Activated CD4-positive, alpha-beta T cell treated with anti-CD3 and anti-CD28 coated beads, Interleukin-2, amount 10 ng/mL, durations not matched to agents 24 days and 14 days (primary cell): ENCODE measurements at regions not wholly inside any gene's neighbourhood (a gene's known extent, or its start where the extent isn't known, plus 50 kb on each side); places are given as distances from the start of the nearest gene placed in this dataset.

Source experiments
- DNase-seq: peaks from one replicate; pipeline ENCODE4 v3.0.0; 2022
- H3K27ac Mint-ChIP-seq: one replicate; pipeline ENCODE4 v1.8.0; 2022; ENCODE audit warnings: mild to moderate bottlenecking, mixed read lengths
- H3K27me3 Mint-ChIP-seq: one replicate; pipeline ENCODE4 v1.8.0; 2022; ENCODE audit warnings: mixed read lengths
- H3K36me3 Mint-ChIP-seq: one replicate; pipeline ENCODE4 v1.8.0; 2022; ENCODE audit warnings: low read depth, mild to moderate bottlenecking, mixed read lengths
- H3K4me1 Mint-ChIP-seq: one replicate; pipeline ENCODE4 v1.8.0; 2021; ENCODE audit warnings: mixed read lengths
- H3K4me3 Mint-ChIP-seq: one replicate; pipeline ENCODE4 v1.8.0; 2022; ENCODE audit warnings: mild to moderate bottlenecking, moderate library complexity, mixed read lengths
- H3K9me3 Mint-ChIP-seq: one replicate; pipeline ENCODE4 v1.8.0; 2021; ENCODE audit warnings: mixed read lengths
- intact Hi-C: fragments of 100-400 bp; cut with micrococcal nuclease; formaldehyde crosslinking; loops from one replicate; pipeline ENCODE4 v1.15.1; 2023

DNA sequence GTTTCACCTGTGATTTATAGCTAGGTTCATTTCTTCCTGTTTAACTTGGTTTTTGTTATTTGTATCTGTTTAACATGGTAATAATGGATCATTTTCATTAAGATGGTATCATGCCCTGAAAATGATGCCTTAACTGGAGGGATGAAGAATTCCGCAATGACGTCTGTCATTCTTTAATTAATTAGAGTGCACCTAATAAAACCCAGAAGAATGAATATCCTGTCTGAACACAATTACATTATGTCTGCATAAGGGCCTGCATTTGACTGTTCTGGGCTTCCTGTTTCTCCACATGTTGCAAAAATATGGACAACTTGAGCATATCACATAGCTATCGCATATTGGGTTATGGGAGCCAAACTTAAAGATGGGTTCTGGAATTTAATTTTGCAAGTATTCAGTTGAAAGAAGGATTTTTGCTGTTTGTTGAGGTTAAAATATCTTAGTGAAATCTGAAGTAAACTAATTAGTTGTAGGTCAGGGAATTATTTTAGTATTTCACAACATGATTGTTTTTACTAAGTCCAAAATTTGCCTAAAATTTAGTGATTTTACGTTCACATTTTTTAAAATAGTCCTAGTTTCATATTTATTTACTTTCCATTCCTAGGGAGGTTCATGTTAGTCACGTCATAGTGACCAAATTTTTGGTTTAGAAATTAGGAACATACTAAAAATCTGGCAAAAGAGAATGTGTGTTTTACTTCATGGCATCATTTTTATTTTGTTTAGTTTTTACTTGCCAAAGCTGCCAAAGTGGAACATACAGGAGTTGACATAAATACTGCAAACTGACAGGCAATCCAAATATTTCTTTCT lies 321.0 kb upstream of the TGFBR2 start:
- Mint-ChIP-seq H3K27me3 (no peaks in the 10 kb centered on the region), H3K4me3 (no peak overlapping the region), H3K27ac (no peak overlapping the region), H3K9me3 (peaks cover 10% of the 10 kb centered on the region), H3K4me1 (peaks cover 26% of the 10 kb centered on the region), H3K36me3 (peaks cover 2% of the 10 kb centered on the region)
- no peak for DNase-seq
- intact Hi-C loops: no loop called here

DNA sequence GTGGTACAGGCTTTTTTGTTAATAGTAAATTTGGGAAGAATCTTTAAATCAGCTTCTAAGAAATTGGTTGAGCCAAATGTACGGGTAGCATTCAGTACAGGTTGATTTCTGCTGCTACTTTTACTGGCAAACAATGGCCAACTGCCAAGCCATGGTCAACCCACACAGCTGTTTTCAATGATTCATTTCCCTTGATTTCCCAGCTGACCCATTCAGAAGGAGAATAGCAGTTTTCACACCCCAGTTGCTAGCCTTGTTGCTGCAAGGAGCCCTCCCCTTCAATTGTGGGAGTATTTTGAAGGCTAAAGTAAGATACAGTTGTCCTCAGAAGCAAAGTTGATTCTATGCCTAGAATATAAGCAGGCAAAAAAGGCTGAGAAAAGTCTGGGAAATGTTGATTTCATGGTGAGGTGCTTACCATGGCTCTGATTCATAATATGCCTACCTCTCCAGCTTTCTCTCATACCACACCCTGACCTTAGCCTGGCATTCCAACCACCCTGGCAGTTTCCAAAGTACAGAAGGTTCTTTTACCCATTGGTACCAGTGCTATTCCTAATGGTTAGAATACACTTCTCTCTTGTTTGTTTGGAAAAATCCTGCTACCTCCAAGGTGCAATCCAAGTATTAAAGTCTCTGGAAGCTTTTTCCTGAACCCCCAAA lies 320.3 kb upstream of the TGFBR2 start:
- no peak overlapping the region for H3K4me3 Mint-ChIP-seq
- peaks cover 2% of the 10 kb centered on the region for H3K36me3 Mint-ChIP-seq
- no peaks in the 10 kb centered on the region for H3K27me3 Mint-ChIP-seq
- peaks cover 8% of the 10 kb centered on the region for H3K9me3 Mint-ChIP-seq
- no peak overlapping the region for H3K27ac Mint-ChIP-seq
- H3K4me1 Mint-ChIP-seq: peaks cover 26% of the 10 kb centered on the region
- intact Hi-C loops: no loop called here
- no peak for DNase-seq

DNA sequence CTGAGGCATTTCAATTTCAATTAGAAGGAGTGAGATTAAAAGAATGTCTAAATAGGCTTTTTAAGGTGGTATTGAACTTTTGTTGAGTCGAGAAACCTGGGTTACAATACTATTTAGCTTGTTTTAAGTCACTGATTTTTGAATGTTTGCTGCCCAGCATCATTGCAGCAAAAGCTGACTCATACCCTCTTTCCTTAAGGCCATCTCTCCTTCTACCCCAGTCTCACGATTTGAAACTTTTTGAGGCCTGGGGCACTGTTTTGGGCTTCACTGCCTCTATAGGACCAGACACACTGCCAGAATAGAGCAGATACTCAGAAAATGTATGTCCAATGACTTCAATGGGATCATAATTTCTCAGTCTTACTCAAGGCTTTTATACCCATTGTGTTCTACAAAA lies 319.6 kb upstream of the TGFBR2 start:
- H3K9me3 Mint-ChIP-seq: peaks cover 3% of the 10 kb centered on the region
- intact Hi-C loops: no loop called here
- peaks cover 26% of the 10 kb centered on the region for H3K4me1 Mint-ChIP-seq
- no peak overlapping the region for H3K27ac Mint-ChIP-seq
- no peak for DNase-seq
- H3K27me3 Mint-ChIP-seq: no peaks in the 10 kb centered on the region
- H3K36me3 Mint-ChIP-seq: peaks cover 2% of the 10 kb centered on the region
- H3K4me3 Mint-ChIP-seq: no peak overlapping the region

DNA sequence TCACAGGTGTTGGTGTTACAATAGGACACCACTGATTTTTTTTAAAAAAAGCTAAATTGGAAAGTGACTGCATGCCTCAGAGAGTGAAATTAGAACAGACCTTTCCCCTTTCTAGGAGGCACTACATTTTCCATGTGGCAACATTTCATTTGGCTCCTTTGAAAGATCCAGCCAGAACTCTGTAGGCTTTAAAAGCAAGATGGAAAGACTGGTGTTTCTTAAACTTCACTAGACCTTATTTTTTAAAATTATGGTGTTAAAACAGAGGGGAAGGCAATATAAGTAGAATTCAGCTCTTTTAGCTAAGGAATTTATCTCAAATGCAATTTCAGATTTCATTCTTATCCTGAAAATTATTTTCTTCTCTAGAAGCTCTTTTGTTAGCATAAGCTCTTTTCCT lies 317.6 kb upstream of the TGFBR2 start:
- Mint-ChIP-seq H3K9me3 (peaks cover 3% of the 10 kb centered on the region), H3K36me3 (peaks cover 2% of the 10 kb centered on the region), H3K4me3 (no peak overlapping the region), H3K27ac (no peak overlapping the region), H3K27me3 (no peaks in the 10 kb centered on the region), H3K4me1 (peaks cover 32% of the 10 kb centered on the region)
- intact Hi-C loops: no loop called here
- DNase-seq: no peak

DNA sequence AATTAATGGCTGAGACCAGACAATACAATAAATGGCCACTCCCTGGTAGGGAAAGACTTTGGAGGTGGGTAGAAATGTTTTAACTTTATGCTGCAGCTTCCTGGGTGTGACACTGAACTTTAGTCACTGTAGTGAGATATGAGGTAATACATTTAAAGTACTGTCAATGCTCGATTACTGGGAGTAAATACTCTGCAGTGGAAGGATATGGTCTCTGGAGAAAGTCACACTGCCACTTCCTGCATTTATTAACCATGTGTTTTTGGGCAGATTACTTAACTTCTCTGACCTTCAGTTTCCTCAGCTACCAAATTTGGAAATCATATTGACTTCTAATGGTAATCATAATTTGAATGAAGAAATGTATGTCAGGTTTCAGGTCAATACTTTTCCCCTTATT lies 317.1 kb upstream of the TGFBR2 start:
- no peak overlapping the region for H3K27ac Mint-ChIP-seq
- H3K36me3 Mint-ChIP-seq: peaks cover 2% of the 10 kb centered on the region
- H3K4me1 Mint-ChIP-seq: peaks cover 32% of the 10 kb centered on the region
- H3K4me3 Mint-ChIP-seq: no peak overlapping the region
- intact Hi-C loops: no loop called here
- no peaks in the 10 kb centered on the region for H3K27me3 Mint-ChIP-seq
- DNase-seq: no peak
- peaks cover 3% of the 10 kb centered on the region for H3K9me3 Mint-ChIP-seq

DNA sequence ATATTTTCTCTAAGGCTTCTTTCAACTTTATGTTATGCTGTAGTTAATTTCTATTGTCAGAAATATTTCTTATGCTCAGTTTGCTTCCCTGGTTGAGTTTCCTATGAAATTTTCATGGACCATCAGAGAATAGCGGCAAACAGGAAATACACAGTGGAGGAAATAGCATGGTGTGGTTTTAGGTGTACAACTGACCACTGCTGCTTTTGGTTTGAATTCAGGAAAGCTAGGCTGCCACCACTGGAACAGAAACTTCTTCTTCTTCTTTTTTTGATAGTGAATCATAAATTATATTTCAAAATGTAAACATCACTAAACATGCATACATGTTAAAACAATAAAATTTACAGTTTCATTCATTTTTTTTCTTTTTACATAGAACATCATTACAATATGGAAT lies 316.6 kb upstream of the TGFBR2 start:
- Mint-ChIP-seq H3K9me3 (no peaks in the 10 kb centered on the region), H3K27ac (no peak overlapping the region), H3K4me3 (no peak overlapping the region), H3K36me3 (peaks cover 2% of the 10 kb centered on the region), H3K27me3 (no peaks in the 10 kb centered on the region), H3K4me1 (peaks cover 32% of the 10 kb centered on the region)
- intact Hi-C loops: no loop called here
- no peak for DNase-seq

DNA sequence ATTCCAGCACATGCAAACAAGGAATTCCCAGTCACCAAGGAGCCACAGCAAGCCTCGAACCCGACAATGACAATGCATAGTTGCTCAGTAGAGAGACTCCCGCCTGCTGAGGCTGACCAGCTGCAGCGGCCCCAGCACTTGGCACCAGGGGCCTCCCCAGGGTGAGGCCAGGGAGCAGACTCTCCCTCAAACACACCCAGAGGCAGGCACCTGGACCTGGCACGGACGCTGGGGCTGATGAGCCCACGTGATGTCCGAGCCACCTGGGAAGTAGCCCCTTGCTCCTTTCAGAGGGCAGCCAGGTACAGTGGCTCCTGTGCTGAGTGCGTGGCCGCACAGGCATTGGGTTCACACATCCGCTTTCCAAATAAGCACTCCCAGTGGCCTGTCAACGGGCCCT lies 315.9 kb upstream of the TGFBR2 start:
- no peak for DNase-seq
- Mint-ChIP-seq H3K9me3 (no peaks in the 10 kb centered on the region), H3K4me3 (no peak overlapping the region), H3K27ac (no peak overlapping the region), H3K27me3 (no peaks in the 10 kb centered on the region), H3K36me3 (peaks cover 2% of the 10 kb centered on the region), H3K4me1 (peaks cover 30% of the 10 kb centered on the region)
- intact Hi-C loops: no loop called here

DNA sequence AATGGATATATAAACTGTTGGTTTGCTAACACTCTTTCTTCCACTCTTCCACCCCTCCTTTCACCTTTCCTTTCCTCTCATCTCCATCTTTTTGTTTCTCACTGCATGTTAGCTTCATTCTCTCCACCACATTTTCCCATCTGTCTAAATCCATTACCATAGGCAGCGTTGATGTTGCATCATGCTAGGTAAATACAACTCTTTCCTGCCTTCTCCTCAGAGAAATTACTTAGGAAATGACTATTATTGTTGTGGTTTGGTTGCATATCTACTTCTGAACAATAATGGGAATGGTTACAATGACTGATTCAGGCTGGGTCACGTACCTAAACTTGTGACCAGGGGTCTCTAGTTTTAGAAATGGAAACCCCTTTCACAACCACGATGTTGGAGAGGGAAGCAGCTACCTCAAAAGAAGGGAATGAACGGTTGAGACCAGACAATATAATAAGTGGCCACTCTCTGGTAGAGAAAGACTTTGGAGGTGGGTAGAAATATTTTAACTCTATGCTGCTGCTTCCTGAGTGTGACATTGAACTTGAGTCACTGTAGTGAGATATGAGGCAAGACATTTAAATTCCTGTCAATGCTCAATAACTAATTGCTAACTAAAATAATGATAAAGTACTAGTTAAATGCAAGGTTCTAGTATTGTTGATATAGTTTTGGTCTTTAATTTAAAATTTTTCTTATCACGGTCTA lies 314.1 kb upstream of the TGFBR2 start:
- intact Hi-C loops: no loop called here
- H3K9me3 Mint-ChIP-seq: no peaks in the 10 kb centered on the region
- H3K27me3 Mint-ChIP-seq: no peaks in the 10 kb centered on the region
- H3K4me1 Mint-ChIP-seq: peaks cover 24% of the 10 kb centered on the region
- peak overlapping the region; percentile 23 for H3K27ac Mint-ChIP-seq
- H3K4me3 Mint-ChIP-seq: no peak overlapping the region
- peaks cover 2% of the 10 kb centered on the region for H3K36me3 Mint-ChIP-seq
- no peak for DNase-seq

DNA sequence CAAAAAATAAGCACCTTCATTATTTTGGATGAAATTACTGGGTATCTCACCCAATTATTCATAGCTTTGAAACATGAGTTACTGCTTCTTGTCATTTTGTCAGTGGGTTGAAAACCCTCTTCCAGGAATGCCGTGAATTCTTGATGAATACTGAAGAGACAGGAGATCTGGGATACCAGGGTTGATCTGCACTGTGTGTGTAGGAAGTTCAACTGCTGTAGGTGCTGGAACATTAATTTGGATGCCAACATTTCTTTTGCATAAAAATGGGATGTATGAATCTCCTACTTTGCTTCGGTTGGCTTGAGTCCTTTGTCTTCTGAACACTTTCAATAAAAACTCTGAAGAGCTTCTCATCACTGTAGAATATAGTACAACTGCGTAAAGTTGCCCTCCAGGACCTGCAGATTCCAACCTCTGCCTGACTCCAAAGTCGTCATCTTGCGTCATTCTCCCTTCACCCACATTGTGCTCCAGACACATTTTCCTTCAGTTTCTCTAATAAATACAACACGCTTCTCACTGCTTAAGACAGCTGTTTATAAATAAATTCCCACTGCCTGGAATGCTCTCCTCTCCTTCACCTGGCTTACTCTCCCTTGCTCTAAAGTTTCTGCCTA lies 312.7 kb upstream of the TGFBR2 start:
- H3K27ac Mint-ChIP-seq: no peak overlapping the region
- H3K4me3 Mint-ChIP-seq: no peak overlapping the region
- no peak for DNase-seq
- H3K27me3 Mint-ChIP-seq: no peaks in the 10 kb centered on the region
- no peaks in the 10 kb centered on the region for H3K9me3 Mint-ChIP-seq
- no peaks in the 10 kb centered on the region for H3K36me3 Mint-ChIP-seq
- intact Hi-C loops: no loop called here
- peaks cover 20% of the 10 kb centered on the region for H3K4me1 Mint-ChIP-seq

DNA sequence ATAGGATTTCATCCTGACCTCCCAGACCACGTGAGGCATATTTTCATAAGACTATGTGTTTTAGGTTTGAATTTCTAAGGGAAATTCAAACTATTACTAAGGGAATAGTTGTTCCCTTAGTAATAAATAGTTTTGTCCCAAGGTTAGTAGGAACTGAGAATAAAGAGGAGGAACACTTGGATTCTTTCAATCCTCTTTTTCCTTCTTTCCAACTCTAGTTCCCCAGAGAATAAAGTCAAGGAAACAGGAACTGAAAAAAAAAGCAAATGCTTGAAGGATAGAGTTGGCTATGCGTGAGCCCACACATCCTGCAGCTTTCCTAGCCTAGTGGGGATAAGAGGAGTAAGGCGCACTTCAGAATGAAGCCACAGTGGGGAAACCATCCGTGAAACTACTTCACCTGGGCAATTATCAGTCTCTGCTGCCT lies 312.1 kb upstream of the TGFBR2 start:
- no peaks in the 10 kb centered on the region for H3K36me3 Mint-ChIP-seq
- no peaks in the 10 kb centered on the region for H3K27me3 Mint-ChIP-seq
- no peak for DNase-seq
- intact Hi-C loops: no loop called here
- no peak overlapping the region for H3K27ac Mint-ChIP-seq
- H3K9me3 Mint-ChIP-seq: peaks cover 2% of the 10 kb centered on the region
- H3K4me1 Mint-ChIP-seq: peaks cover 15% of the 10 kb centered on the region
- H3K4me3 Mint-ChIP-seq: no peak overlapping the region

DNA sequence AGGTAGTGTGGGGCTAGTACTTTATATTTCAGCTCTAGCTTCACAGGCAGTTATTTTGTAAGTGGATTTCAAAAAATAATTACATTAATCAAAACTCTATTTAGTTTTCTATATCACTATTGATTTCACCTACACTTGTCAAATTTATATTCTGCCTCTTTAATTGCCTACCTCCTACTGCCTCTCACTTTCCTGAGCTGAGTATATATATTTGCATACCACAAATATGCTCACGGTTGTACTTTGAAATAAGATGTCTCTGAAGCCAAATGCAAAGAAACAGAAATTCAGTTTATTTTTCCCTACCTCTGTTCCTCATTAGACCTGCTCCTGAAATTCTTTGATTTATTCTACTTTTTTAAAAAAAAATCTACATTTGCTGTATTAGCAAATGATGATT lies 309.3 kb upstream of the TGFBR2 start:
- intact Hi-C loops: no loop called here

DNA sequence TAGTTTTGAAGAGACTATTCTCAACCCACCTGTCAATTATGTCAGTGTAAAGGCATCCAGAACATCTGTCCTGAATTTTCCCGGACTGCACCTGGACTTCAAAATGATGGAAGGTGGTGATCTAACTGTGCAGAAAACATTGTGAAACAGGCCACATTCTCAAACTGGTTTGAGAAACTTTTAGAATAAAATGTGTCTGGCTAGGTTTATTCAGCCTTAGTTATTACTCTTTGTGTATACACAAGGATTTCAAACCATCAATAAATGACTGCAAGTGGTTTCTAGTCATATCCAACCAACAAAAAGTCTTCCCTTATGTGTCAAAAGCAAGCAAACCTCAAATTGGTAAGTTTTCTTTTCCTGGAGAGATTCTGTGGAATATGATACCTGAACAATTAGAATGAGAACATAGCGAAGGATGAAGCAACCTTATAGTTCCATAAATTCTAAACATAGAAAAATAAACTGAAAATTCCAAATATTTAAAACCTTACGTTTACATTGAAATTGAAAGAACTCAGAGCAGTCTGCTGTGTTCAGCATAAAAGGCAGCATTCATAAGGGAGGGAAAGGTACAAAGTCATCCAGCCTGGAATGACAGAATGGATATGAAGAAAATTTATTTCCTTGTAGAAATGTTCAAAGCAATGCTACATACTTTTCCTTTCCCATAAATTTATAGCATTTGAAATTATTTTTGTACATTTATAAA lies 306.6 kb upstream of the TGFBR2 start:
- Mint-ChIP-seq H3K27ac (no peak overlapping the region), H3K27me3 (no peaks in the 10 kb centered on the region), H3K4me3 (no peak overlapping the region), H3K9me3 (peaks cover 4% of the 10 kb centered on the region), H3K36me3 (peaks cover 2% of the 10 kb centered on the region), H3K4me1 (peaks cover 11% of the 10 kb centered on the region)
- no peak for DNase-seq
- intact Hi-C loops: no loop called here

More for the DNA sequence above, 309.3 kb upstream of the TGFBR2 start:
- Mint-ChIP-seq H3K27me3 (no peaks in the 10 kb centered on the region), H3K4me1 (peaks cover 13% of the 10 kb centered on the region), H3K4me3 (no peak overlapping the region), H3K9me3 (peaks cover 4% of the 10 kb centered on the region), H3K27ac (no peak overlapping the region), H3K36me3 (no peaks in the 10 kb centered on the region)
- DNase-seq: no peak

DNA sequence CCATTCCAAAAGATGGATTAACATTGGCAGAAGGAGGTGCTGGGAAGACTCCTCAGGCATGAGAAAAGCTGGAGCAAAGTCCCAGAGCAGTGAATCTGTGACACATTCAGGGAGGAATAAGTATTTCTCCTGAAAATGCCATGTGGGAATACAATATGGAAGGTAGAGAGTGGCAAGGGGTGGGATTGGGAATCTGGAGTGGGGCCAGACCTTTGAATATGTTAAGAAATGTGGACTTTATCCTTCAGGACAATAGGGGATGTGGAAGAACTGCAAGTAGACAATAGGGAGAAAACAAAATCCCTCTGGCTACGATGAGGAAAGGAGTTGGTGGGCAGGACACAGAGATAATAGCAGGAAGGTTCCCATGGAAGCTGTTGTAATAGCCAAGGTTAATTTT lies 305.6 kb upstream of the TGFBR2 start:
- Mint-ChIP-seq H3K4me1 (peaks cover 11% of the 10 kb centered on the region), H3K9me3 (peaks cover 4% of the 10 kb centered on the region), H3K36me3 (peaks cover 2% of the 10 kb centered on the region), H3K27me3 (no peaks in the 10 kb centered on the region), H3K4me3 (no peak overlapping the region), H3K27ac (no peak overlapping the region)
- DNase-seq: no peak
- intact Hi-C loops: no loop called here
